ENCODE measurements at regions not wholly inside any gene's neighbourhood (a gene's known extent, or its start where the extent isn't known, plus 50 kb on each side); places are given as distances from the start of the nearest gene placed in this dataset.

DNA sequence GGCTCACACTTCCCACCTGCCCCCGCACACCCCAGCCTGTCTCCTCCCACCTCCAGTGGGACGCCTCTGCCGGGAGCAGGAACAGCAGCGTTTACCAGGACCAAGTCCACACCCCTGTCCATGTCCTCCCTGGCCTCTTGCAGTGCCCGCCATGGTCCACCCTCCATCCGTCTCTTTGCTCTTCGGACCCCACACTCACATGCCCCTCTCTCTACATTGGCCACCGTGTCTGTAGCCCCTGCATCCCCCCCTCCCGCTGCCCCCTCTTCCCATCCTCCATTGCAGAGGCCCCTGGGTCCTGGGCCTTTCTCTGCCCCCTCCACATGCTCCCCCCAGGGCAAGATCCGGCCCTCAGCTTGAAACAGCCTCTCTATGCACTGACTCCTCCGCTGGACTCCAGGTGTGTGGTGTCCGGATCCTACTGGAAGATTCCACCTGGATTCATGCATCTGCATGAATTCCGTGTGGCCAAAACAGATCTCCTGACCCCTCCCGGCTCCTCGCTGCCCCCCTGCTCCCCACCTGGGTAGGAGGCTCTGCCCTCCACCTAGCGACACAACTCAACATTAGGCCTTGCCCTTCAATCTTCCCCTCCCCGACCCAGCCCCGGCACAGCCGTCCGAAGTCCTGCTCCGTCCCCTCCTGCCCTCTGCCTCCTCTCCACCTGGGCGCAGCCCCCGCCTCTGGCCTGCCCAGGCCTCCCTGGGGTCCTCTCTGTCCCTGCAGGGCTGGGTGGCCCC lies 168.5 kb downstream of the OLFM1 start:
- H2AFZ ChIP-seq (ENCODE audit: insufficient read depth, low read length, poor library complexity) = no peak overlapping the region

DNA sequence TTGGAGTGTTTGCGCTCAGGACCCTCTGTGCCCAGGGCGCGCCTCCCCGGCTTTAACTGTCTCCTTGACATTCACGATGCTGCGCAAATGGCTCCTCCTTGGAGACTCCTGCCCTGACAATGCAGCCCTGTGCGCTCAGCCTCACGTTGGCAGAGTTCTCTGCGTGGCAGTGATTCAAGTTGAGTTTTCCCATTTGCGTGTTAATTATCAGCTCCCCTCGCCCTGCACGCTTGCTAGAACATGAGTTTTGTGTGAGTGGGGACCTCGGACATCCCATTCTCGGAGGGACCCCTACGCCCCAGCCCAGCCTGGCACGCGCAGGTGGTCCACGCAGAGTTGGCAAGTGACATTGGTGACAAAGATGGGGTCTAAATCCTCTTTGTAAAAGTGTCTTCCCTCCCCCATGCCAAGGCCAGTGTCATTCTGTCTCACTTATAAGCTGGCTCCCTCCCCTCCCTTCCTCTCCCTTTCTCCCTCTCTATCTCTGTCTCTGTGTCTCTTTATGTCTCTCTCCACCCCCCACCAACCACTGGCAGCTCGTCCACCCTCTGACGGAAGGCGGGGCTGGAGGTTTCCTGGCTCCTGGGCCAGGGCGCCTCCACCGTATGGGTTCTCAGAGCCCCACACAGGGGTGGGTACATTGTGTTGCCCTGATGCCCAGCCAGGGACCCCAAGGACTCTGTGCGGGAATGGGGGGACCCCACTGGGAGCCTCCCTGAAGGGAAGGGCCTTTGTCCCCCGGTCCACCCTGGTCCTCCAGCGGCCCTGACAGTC lies 169.3 kb downstream of the OLFM1 start:
- Histone ChIP-seq H4K12ac (ENCODE audit: low read depth, low read length) (no peak overlapping the region), H3K79me1 (ENCODE audit: low read length) (no peaks in the 10 kb centered on the region), H2BK120ac (ENCODE audit: insufficient read depth, low read length, poor library complexity) (no peak overlapping the region), H2AK5ac (ENCODE audit: low read length) (no peak overlapping the region), H3K9me3 (ENCODE audit: insufficient read depth, low read depth, low read length) (peaks cover 13% of the 10 kb centered on the region), H3K36me3 (ENCODE audit: control insufficient read depth in 1 of 2, insufficient read depth in 2 of 2, low read length in 2 of 2) (no peaks in the 10 kb centered on the region), H3K9ac (ENCODE audit: low read length) (no peak overlapping the region), H2BK12ac (ENCODE audit: low read length) (no peak overlapping the region), H3K4ac (ENCODE audit: low read depth, low read length) (no peak overlapping the region), H4K91ac (ENCODE audit: low read depth, low read length) (no peak overlapping the region), H2BK5ac (ENCODE audit: low read depth, low read length, poor library complexity) (no peak overlapping the region), H3K27me3 (ENCODE audit: insufficient read depth, low read length) (no peaks in the 10 kb centered on the region), H3K4me3 (ENCODE audit: low read depth, low read length) (no peak overlapping the region), H3K14ac (ENCODE audit: low read length) (no peak overlapping the region), H3K4me2 (ENCODE audit: low read length) (no peak overlapping the region), H3K79me2 (ENCODE audit: control insufficient read depth, insufficient read depth, low read length, poor library complexity) (no peaks in the 10 kb centered on the region), H2AFZ (ENCODE audit: insufficient read depth, low read length, poor library complexity) (no peak overlapping the region), H4K8ac (ENCODE audit: low read depth, low read length) (no peak overlapping the region), H3K23ac (ENCODE audit: low read length) (no peak overlapping the region), H3K27ac (ENCODE audit: low read depth, low read length) (no peak overlapping the region), H3K18ac (ENCODE audit: low read length) (no peak overlapping the region), H3K4me1 (ENCODE audit: control insufficient read depth in 1 of 2, insufficient read depth in 2 of 2, low read length in 2 of 2) (no peaks in the 10 kb centered on the region)
- WGBS (ENCODE audit: extremely low coverage, insufficient coverage, insufficient read length) = no CpG with 5 or more reads among the region's 26 CpGs
- DNase-seq = no peak

More for the DNA sequence above, 168.5 kb downstream of the OLFM1 start:
- no peak overlapping the region for H3K9ac ChIP-seq (ENCODE audit: low read length)
- H4K12ac ChIP-seq (ENCODE audit: low read depth, low read length) = no peak overlapping the region
- H3K9me3 ChIP-seq (ENCODE audit: insufficient read depth, low read depth, low read length) = peaks cover 13% of the 10 kb centered on the region
- no peak for DNase-seq
- H4K91ac ChIP-seq (ENCODE audit: low read depth, low read length) = no peak overlapping the region
- H3K4me2 ChIP-seq (ENCODE audit: low read length) = no peak overlapping the region
- no peak overlapping the region for H3K4ac ChIP-seq (ENCODE audit: low read depth, low read length)
- H2BK120ac ChIP-seq (ENCODE audit: insufficient read depth, low read length, poor library complexity) = no peak overlapping the region
- no peak overlapping the region for H4K8ac ChIP-seq (ENCODE audit: low read depth, low read length)
- no peaks in the 10 kb centered on the region for H3K36me3 ChIP-seq (ENCODE audit: control insufficient read depth in 1 of 2, insufficient read depth in 2 of 2, low read length in 2 of 2)
- H2BK12ac ChIP-seq (ENCODE audit: low read length) = no peak overlapping the region
- no peaks in the 10 kb centered on the region for H3K4me1 ChIP-seq (ENCODE audit: control insufficient read depth in 1 of 2, insufficient read depth in 2 of 2, low read length in 2 of 2)
- no peaks in the 10 kb centered on the region for H3K79me2 ChIP-seq (ENCODE audit: control insufficient read depth, insufficient read depth, low read length, poor library complexity)
- H3K18ac ChIP-seq (ENCODE audit: low read length) = no peak overlapping the region
- no peak overlapping the region for H3K27ac ChIP-seq (ENCODE audit: low read depth, low read length)
- WGBS (ENCODE audit: extremely low coverage, insufficient coverage, insufficient read length) = no CpG with 5 or more reads among the region's 23 CpGs
- H3K4me3 ChIP-seq (ENCODE audit: low read depth, low read length) = no peak overlapping the region
- no peak overlapping the region for H3K23ac ChIP-seq (ENCODE audit: low read length)
- no peaks in the 10 kb centered on the region for H3K79me1 ChIP-seq (ENCODE audit: low read length)
- no peaks in the 10 kb centered on the region for H3K27me3 ChIP-seq (ENCODE audit: insufficient read depth, low read length)
- H3K14ac ChIP-seq (ENCODE audit: low read length) = no peak overlapping the region
- H2AK5ac ChIP-seq (ENCODE audit: low read length) = no peak overlapping the region
- H2BK5ac ChIP-seq (ENCODE audit: low read depth, low read length, poor library complexity) = no peak overlapping the region

DNA sequence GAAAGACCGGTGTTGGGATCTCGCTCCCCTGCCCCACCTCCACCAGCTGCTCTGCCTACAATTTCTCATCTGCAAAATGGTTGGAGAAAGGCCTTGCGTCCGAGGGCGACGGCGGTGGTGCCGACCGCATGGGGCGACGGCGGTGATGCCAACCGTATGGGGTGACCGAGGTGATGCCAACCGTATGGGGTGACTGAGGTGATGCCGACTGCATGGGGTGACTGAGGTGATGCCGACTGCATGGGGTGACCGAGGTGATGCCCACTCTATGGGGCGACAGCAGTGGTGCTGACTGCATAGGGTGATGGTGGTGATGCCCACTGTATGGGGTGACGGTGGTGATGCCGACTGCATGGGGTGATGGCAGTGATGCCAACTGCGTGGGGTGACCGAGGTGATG lies 171.0 kb downstream of the OLFM1 start:
- Histone ChIP-seq H3K14ac (ENCODE audit: low read length) (no peak overlapping the region), H2BK120ac (ENCODE audit: insufficient read depth, low read length, poor library complexity) (no peak overlapping the region), H3K27ac (ENCODE audit: low read depth, low read length) (no peak overlapping the region), H3K9me3 (ENCODE audit: insufficient read depth, low read depth, low read length) (peaks cover 11% of the 10 kb centered on the region), H4K91ac (ENCODE audit: low read depth, low read length) (no peak overlapping the region), H4K12ac (ENCODE audit: low read depth, low read length) (no peak overlapping the region), H2AFZ (ENCODE audit: insufficient read depth, low read length, poor library complexity) (no peak overlapping the region), H3K4ac (ENCODE audit: low read depth, low read length) (no peak overlapping the region), H3K4me1 (ENCODE audit: control insufficient read depth in 1 of 2, insufficient read depth in 2 of 2, low read length in 2 of 2) (no peaks in the 10 kb centered on the region), H2BK12ac (ENCODE audit: low read length) (no peak overlapping the region), H3K27me3 (ENCODE audit: insufficient read depth, low read length) (no peaks in the 10 kb centered on the region), H3K79me2 (ENCODE audit: control insufficient read depth, insufficient read depth, low read length, poor library complexity) (no peaks in the 10 kb centered on the region), H3K23ac (ENCODE audit: low read length) (no peak overlapping the region), H2BK5ac (ENCODE audit: low read depth, low read length, poor library complexity) (no peak overlapping the region), H3K18ac (ENCODE audit: low read length) (no peak overlapping the region), H3K36me3 (ENCODE audit: control insufficient read depth in 1 of 2, insufficient read depth in 2 of 2, low read length in 2 of 2) (no peaks in the 10 kb centered on the region), H3K4me2 (ENCODE audit: low read length) (no peak overlapping the region), H4K8ac (ENCODE audit: low read depth, low read length) (no peak overlapping the region), H3K9ac (ENCODE audit: low read length) (no peak overlapping the region), H3K4me3 (ENCODE audit: low read depth, low read length) (no peak overlapping the region), H3K79me1 (ENCODE audit: low read length) (no peaks in the 10 kb centered on the region), H2AK5ac (ENCODE audit: low read length) (no peak overlapping the region)
- no peak for DNase-seq
- no CpG with 5 or more reads among the region's 23 CpGs for WGBS (ENCODE audit: extremely low coverage, insufficient coverage, insufficient read length)

DNA sequence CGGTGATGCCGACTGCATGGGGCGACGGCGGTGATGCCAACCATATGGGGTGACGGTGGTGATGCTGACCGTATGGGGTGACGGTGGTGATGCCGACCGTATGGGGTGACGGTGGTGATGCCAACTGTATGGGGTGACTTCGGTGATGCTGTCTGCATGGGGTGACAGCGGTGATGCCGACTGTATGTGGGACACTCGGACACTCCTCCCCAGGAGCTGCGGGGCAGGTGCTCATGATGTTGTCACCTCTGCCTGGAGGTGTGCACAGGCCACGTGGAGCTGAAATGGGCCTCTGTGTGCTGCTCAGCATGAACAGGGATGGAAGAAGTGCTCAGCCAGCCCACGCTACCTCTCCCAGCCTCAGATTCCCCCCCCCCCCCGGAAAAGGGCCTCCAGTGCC lies 171.8 kb downstream of the OLFM1 start:
- Histone ChIP-seq H2AK5ac (ENCODE audit: low read length) (no peak overlapping the region), H3K23ac (ENCODE audit: low read length) (no peak overlapping the region), H2BK5ac (ENCODE audit: low read depth, low read length, poor library complexity) (no peak overlapping the region), H2BK12ac (ENCODE audit: low read length) (no peak overlapping the region), H3K4me1 (ENCODE audit: control insufficient read depth in 1 of 2, insufficient read depth in 2 of 2, low read length in 2 of 2) (no peaks in the 10 kb centered on the region), H3K36me3 (ENCODE audit: control insufficient read depth in 1 of 2, insufficient read depth in 2 of 2, low read length in 2 of 2) (no peaks in the 10 kb centered on the region), H3K79me2 (ENCODE audit: control insufficient read depth, insufficient read depth, low read length, poor library complexity) (no peaks in the 10 kb centered on the region), H3K18ac (ENCODE audit: low read length) (no peak overlapping the region), H3K9ac (ENCODE audit: low read length) (no peak overlapping the region), H3K27me3 (ENCODE audit: insufficient read depth, low read length) (no peaks in the 10 kb centered on the region), H3K27ac (ENCODE audit: low read depth, low read length) (no peak overlapping the region), H2AFZ (ENCODE audit: insufficient read depth, low read length, poor library complexity) (no peak overlapping the region), H3K4ac (ENCODE audit: low read depth, low read length) (no peak overlapping the region), H4K8ac (ENCODE audit: low read depth, low read length) (no peak overlapping the region), H3K4me2 (ENCODE audit: low read length) (no peak overlapping the region), H2BK120ac (ENCODE audit: insufficient read depth, low read length, poor library complexity) (no peak overlapping the region), H3K14ac (ENCODE audit: low read length) (no peak overlapping the region), H3K79me1 (ENCODE audit: low read length) (no peaks in the 10 kb centered on the region), H4K12ac (ENCODE audit: low read depth, low read length) (no peak overlapping the region), H4K91ac (ENCODE audit: low read depth, low read length) (no peak overlapping the region), H3K4me3 (ENCODE audit: low read depth, low read length) (no peak overlapping the region), H3K9me3 (ENCODE audit: insufficient read depth, low read depth, low read length) (peaks cover 11% of the 10 kb centered on the region)
- DNase-seq = no peak
- WGBS (ENCODE audit: extremely low coverage, insufficient coverage, insufficient read length) = no CpG with 5 or more reads among the region's 19 CpGs

Data from trophoblast cell (in vitro differentiated cells and primary cell).